ENCODE measurements at regions not wholly inside any gene's neighbourhood (a gene's known extent, or its start where the extent isn't known, plus 50 kb on each side); places are given as distances from the start of the nearest gene placed in this dataset.

DNA sequence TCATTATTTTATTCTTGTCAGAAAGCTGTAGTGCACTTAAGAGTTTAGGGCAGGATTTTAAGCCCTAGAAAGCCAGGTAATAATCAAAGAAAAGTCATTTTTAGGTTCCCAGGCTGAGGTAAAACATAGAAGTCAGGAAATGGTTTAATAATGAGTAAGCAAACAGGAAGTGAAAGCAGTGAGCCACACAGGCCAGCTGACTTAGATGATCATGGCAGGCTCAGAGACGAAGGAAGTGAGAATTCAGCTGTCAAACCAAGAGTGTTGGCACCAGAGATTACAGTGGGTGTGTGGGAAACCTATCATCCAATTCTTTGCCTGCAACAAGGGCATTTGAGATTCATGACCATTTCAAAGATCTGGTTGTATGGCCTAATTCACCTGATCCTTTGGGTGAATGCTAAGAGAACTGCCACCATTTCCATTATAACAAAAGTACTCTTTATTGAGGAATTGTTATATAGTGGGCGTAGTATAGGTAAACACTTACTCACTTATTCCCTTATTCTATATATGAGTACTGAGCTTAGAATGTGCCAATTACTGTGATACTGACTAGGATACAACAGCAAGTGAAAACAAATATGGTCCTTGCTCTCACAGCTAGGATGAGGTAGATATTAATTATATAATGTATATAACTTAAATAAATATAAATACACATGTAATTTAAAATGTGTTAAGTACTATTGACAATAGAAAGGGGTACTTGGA is 103.7 kb upstream of the EDNRB start:
- TF ChIP-seq, protein P1, sequence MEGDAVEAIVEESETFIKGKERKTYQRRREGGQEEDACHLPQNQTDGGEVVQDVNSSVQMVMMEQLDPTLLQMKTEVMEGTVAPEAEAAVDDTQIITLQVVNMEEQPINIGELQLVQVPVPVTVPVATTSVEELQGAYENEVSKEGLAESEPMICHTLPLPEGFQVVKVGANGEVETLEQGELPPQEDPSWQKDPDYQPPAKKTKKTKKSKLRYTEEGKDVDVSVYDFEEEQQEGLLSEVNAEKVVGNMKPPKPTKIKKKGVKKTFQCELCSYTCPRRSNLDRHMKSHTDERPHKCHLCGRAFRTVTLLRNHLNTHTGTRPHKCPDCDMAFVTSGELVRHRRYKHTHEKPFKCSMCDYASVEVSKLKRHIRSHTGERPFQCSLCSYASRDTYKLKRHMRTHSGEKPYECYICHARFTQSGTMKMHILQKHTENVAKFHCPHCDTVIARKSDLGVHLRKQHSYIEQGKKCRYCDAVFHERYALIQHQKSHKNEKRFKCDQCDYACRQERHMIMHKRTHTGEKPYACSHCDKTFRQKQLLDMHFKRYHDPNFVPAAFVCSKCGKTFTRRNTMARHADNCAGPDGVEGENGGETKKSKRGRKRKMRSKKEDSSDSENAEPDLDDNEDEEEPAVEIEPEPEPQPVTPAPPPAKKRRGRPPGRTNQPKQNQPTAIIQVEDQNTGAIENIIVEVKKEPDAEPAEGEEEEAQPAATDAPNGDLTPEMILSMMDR (conservative IDR thresholded peaks at IDR 0.05; ENCODE audit: low read depth, low read length) = no peak
- no peak for TF ChIP-seq EZH2 (IDR thresholded peaks at IDR 0.05; ENCODE audit: low read length, unreplicated experiment)
